Caco-2 (cell line): ENCODE measurements at regions not wholly inside any gene's neighbourhood (a gene's known extent, or its start where the extent isn't known, plus 50 kb on each side); places are given as distances from the start of the nearest gene placed in this dataset.

Experiments
- BruUV-seq: library from RNA; stranded (reverse); fragments of 400-500 nt; replicated peaks from 2 replicates; lab custom pipeline; 2021; lab: Mats Ljungman, UMichigan
- CTCF ChIA-PET: fragments of 300-600 bp; sonication (Branson Sonifier 250); formaldehyde crosslinking; loops from one replicate; lab custom pipeline; 2022; ENCODE audit warnings: antibody characterized with exemption; lab: Charles Lee
- POLR2A ChIA-PET: fragments of 300-600 bp; sonication (Branson Sonifier 250); formaldehyde crosslinking; loops from one replicate; lab custom pipeline; 2022; ENCODE audit warnings: antibody characterized with exemption; lab: Charles Lee
- DNase-seq, 2 experiments: peaks; one replicate each; pipeline versions ENCODE4 v3.0.0 to v3.0.0-alpha.2; 2020 to 2022
- H3K27me3 ChIP-seq: replicated peaks from 2 replicates; pipeline ENCODE4 v1.6.0; 2011; ENCODE audit warnings: low read length; ENCODE audit not compliant: control insufficient read depth, insufficient read depth
- H3K36me3 ChIP-seq: 2 replicates; pipeline ENCODE4 v1.5.1; 2011; ENCODE audit warnings: low read length; ENCODE audit not compliant: control insufficient read depth, insufficient read depth
- H3K4me1 ChIP-seq: fragments of 250-450 bp; sonication (Bioruptor Pico); 2 replicates; pipeline ENCODE4 v1.5.1; 2020; ENCODE audit warnings: mild to moderate bottlenecking
- H3K4me3 ChIP-seq: 2 replicates; pipeline ENCODE4 v1.5.1; 2011; ENCODE audit warnings: low read depth, mild to moderate bottlenecking, control low read depth, low read length
- H3K9me3 ChIP-seq: fragments of 250-450 bp; sonication (Bioruptor Pico); 2 replicates; pipeline ENCODE4 v1.5.1; 2020; ENCODE audit warnings: mild to moderate bottlenecking, moderate library complexity
- H3K27ac Mint-ChIP-seq: one replicate; pipeline ENCODE4 v1.8.0; 2022; ENCODE audit warnings: mixed read lengths; ENCODE audit not compliant: unreplicated experiment
- H3K27me3 Mint-ChIP-seq: one replicate; pipeline ENCODE4 v1.8.0; 2022; ENCODE audit warnings: mixed read lengths; ENCODE audit not compliant: insufficient read depth, unreplicated experiment
- H3K36me3 Mint-ChIP-seq: one replicate; pipeline ENCODE4 v1.8.0; 2022; ENCODE audit warnings: mild to moderate bottlenecking, mixed read lengths; ENCODE audit not compliant: insufficient read depth, unreplicated experiment
- H3K4me1 Mint-ChIP-seq: one replicate; pipeline ENCODE4 v1.8.0; 2022; ENCODE audit warnings: low read depth, mixed read lengths; ENCODE audit not compliant: unreplicated experiment
- H3K4me3 Mint-ChIP-seq: one replicate; pipeline ENCODE4 v1.8.0; 2022; ENCODE audit warnings: mild to moderate bottlenecking, moderate library complexity, mixed read lengths; ENCODE audit not compliant: unreplicated experiment
- H3K9me3 Mint-ChIP-seq: one replicate; pipeline ENCODE4 v1.8.0; 2022; ENCODE audit warnings: mixed read lengths; ENCODE audit not compliant: unreplicated experiment
- intact Hi-C: fragments of 100-400 bp; cut with micrococcal nuclease; formaldehyde crosslinking; loops from one replicate; pipeline ENCODE4 v1.10.0; 2022; ENCODE audit not compliant: unreplicated experiment
- TF ChIP-seq, protein P1 (sequence below), 2 experiments: fragments of 200-600 bp in 1 of 2; IDR thresholded peaks; 1 replicate in 1 of 2; 2 replicates in 1 of 2; pipeline versions ENCODE4 v1.5.1 to v1.8.0; 2011 to 2022; ENCODE audit warnings: antibody characterized with exemption in 1 of 2, control low read depth in 1 of 2, inconsistent platforms in 1 of 2, low read depth in 1 of 2, low read length in 1 of 2, mild to moderate bottlenecking in 1 of 2, moderate library complexity in 1 of 2; ENCODE audit not compliant: insufficient read depth in 1 of 2, severe bottlenecking in 1 of 2, unreplicated experiment in 1 of 2

DNA sequence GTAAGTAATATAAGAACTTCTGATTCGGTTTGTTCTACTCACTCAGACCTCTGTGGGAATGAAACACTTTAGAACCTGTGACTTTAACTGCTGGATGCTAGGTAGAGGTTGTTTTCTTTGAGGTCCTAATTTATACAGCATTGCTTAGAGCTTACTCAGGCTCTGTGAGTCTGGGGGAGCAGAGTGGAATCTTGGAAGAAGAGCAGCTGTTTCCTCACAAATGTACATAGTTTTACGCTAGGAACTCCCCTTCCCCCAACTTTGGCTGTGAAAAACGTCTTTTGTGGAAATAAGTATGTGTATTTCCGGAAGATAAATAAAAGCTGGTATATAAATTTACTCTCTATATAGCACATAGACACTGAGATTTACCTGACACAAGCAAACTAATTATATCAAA lies 141.4 kb downstream of the NAA11 start:
- Mint-ChIP-seq H3K27ac (no peak overlapping the region), H3K4me3 (no peak overlapping the region), H3K9me3 (peaks cover 13% of the 10 kb centered on the region), H3K36me3 (no peaks in the 10 kb centered on the region), H3K27me3 (peaks cover 2% of the 10 kb centered on the region), H3K4me1 (no peaks in the 10 kb centered on the region)
- no peaks in the 10 kb centered on the region for H3K4me1 ChIP-seq
- intact Hi-C loops = no loop called here
- CTCF ChIA-PET = no interaction called here
- no peak overlapping the region for H3K4me3 ChIP-seq
- BruUV-seq = no TSS peak
- H3K36me3 ChIP-seq = no peaks in the 10 kb centered on the region
- POLR2A ChIA-PET = no interaction called here
- no peaks in the 10 kb centered on the region for H3K27me3 ChIP-seq
- no peak for DNase-seq
- no peaks in the 10 kb centered on the region for H3K9me3 ChIP-seq
- TF ChIP-seq, protein P1, sequence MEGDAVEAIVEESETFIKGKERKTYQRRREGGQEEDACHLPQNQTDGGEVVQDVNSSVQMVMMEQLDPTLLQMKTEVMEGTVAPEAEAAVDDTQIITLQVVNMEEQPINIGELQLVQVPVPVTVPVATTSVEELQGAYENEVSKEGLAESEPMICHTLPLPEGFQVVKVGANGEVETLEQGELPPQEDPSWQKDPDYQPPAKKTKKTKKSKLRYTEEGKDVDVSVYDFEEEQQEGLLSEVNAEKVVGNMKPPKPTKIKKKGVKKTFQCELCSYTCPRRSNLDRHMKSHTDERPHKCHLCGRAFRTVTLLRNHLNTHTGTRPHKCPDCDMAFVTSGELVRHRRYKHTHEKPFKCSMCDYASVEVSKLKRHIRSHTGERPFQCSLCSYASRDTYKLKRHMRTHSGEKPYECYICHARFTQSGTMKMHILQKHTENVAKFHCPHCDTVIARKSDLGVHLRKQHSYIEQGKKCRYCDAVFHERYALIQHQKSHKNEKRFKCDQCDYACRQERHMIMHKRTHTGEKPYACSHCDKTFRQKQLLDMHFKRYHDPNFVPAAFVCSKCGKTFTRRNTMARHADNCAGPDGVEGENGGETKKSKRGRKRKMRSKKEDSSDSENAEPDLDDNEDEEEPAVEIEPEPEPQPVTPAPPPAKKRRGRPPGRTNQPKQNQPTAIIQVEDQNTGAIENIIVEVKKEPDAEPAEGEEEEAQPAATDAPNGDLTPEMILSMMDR (IDR thresholded peaks at IDR 0.05; ENCODE audit: insufficient read depth in 1 of 2, low read depth in 1 of 2, low read length in 1 of 2, severe bottlenecking in 1 of 2, unreplicated experiment in 1 of 2) = no peak

DNA sequence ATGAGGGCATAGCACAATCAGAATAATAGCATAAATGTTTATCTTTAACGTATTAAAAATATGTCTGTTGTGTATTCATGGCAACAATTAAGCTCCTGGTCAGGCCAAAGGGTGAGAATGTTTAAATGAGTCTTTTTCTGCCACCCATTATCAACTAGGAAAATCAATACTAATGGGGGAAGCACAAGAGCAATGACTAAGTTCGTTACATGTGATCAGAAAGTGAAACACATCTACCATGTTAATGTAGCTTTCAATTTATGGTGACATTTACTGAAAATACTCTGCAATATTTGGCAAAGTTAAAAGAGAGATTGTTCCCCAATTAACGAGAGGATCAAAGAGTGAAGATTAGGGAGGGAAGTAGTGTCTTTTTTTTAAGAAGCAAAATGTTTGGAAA lies 143.7 kb downstream of the NAA11 start:
- H3K27ac Mint-ChIP-seq = no peak overlapping the region
- H3K36me3 Mint-ChIP-seq = no peaks in the 10 kb centered on the region
- intact Hi-C loops = no loop called here
- TF ChIP-seq, protein P1 (IDR thresholded peaks at IDR 0.05; ENCODE audit: insufficient read depth in 1 of 2, low read depth in 1 of 2, low read length in 1 of 2, severe bottlenecking in 1 of 2, unreplicated experiment in 1 of 2) = no peak
- no TSS peak for BruUV-seq
- H3K4me3 Mint-ChIP-seq = no peak overlapping the region
- no peaks in the 10 kb centered on the region for H3K27me3 ChIP-seq
- ChIA-PET CTCF (no interaction called here), POLR2A (no interaction called here)
- H3K4me1 Mint-ChIP-seq = no peaks in the 10 kb centered on the region
- DNase-seq = no peak
- H3K4me1 ChIP-seq = no peaks in the 10 kb centered on the region
- H3K9me3 ChIP-seq = no peaks in the 10 kb centered on the region
- no peaks in the 10 kb centered on the region for H3K9me3 Mint-ChIP-seq
- H3K27me3 Mint-ChIP-seq = peaks cover 2% of the 10 kb centered on the region
- H3K36me3 ChIP-seq = no peaks in the 10 kb centered on the region
- H3K4me3 ChIP-seq = no peak overlapping the region

DNA sequence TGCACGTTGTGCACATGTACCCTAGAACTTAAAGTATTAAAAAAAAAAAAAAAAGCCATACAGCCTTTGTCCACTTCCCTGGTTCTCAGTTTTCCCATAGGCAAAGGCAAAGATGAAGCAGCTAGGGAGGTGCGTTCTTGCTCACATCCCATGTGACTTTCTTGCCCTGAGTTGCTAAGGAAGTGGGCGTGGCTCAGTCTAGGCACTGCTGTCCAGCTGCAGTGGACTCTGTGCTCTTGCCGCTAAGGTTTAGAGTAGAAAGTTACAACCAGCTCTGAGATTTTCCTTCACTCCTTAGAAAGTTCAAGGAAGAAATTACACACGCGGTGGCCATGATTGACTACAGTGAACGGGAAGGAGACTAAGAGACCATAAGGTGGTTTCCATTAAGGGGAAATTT lies 144.7 kb downstream of the NAA11 start:
- H3K4me1 Mint-ChIP-seq = no peaks in the 10 kb centered on the region
- intact Hi-C loops = no loop called here
- H3K4me3 ChIP-seq = no peak overlapping the region
- no peaks in the 10 kb centered on the region for H3K27me3 ChIP-seq
- H3K27ac Mint-ChIP-seq = no peak overlapping the region
- POLR2A ChIA-PET = no interaction called here
- H3K9me3 Mint-ChIP-seq = no peaks in the 10 kb centered on the region
- TF ChIP-seq, protein P1 (IDR thresholded peaks at IDR 0.05; ENCODE audit: insufficient read depth in 1 of 2, low read depth in 1 of 2, low read length in 1 of 2, severe bottlenecking in 1 of 2, unreplicated experiment in 1 of 2) = no peak
- CTCF ChIA-PET = no interaction called here
- BruUV-seq = no TSS peak
- H3K36me3 Mint-ChIP-seq = no peaks in the 10 kb centered on the region
- H3K4me3 Mint-ChIP-seq = no peak overlapping the region
- no peaks in the 10 kb centered on the region for H3K4me1 ChIP-seq
- DNase-seq = peak in 1 of 2 experiments; percentile 38
- peaks cover 2% of the 10 kb centered on the region for H3K27me3 Mint-ChIP-seq
- H3K9me3 ChIP-seq = no peaks in the 10 kb centered on the region
- no peaks in the 10 kb centered on the region for H3K36me3 ChIP-seq
